ENCODE measurements at regions not wholly inside any gene's neighbourhood (a gene's known extent, or its start where the extent isn't known, plus 50 kb on each side); places are given as distances from the start of the nearest gene placed in this dataset.

GRCh38 chr10:128316925-128317324 lies 190.7 kb upstream of the MKI67 start:
- peaks cover 2% of the 10 kb centered on the region for H3K27me3 ChIP-seq (ENCODE audit: insufficient read depth, low read depth, low read length)
- H4K20me1 ChIP-seq (ENCODE audit: insufficient read depth) = no peaks in the 10 kb centered on the region
- no peak overlapping the region for H3K27ac ChIP-seq (ENCODE audit: low read length)
- H3K4me2 ChIP-seq (ENCODE audit: low read length) = no peak overlapping the region
- H3K9ac ChIP-seq (ENCODE audit: low read length) = no peak overlapping the region
- no peaks in the 10 kb centered on the region for H3K79me2 ChIP-seq (replicated peaks; ENCODE audit: insufficient read depth, low read length)
- no peaks in the 10 kb centered on the region for H3F3A ChIP-seq (ENCODE audit: insufficient read depth, low read length, poor library complexity, severe bottlenecking)
- no peak overlapping the region for H2AFZ ChIP-seq (ENCODE audit: low read depth, low read length)
- no peaks in the 10 kb centered on the region for H3K9me2 ChIP-seq (ENCODE audit: insufficient read depth, low read length)
- no peak for TF ChIP-seq TAF1 (IDR thresholded peaks at IDR 0.05; ENCODE audit: low read depth)
- TF ChIP-seq, protein P1, sequence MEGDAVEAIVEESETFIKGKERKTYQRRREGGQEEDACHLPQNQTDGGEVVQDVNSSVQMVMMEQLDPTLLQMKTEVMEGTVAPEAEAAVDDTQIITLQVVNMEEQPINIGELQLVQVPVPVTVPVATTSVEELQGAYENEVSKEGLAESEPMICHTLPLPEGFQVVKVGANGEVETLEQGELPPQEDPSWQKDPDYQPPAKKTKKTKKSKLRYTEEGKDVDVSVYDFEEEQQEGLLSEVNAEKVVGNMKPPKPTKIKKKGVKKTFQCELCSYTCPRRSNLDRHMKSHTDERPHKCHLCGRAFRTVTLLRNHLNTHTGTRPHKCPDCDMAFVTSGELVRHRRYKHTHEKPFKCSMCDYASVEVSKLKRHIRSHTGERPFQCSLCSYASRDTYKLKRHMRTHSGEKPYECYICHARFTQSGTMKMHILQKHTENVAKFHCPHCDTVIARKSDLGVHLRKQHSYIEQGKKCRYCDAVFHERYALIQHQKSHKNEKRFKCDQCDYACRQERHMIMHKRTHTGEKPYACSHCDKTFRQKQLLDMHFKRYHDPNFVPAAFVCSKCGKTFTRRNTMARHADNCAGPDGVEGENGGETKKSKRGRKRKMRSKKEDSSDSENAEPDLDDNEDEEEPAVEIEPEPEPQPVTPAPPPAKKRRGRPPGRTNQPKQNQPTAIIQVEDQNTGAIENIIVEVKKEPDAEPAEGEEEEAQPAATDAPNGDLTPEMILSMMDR (IDR thresholded peaks at IDR 0.05; ENCODE audit: poor library complexity, severe bottlenecking) = no peak
- no peaks in the 10 kb centered on the region for H3K36me3 ChIP-seq (ENCODE audit: insufficient read depth, low read length)
- no peaks in the 10 kb centered on the region for H3K9me3 ChIP-seq (ENCODE audit: low read length)
- no peak overlapping the region for H3K4me3 ChIP-seq (ENCODE audit: low read length)

- H3K4me2 ChIP-seq (ENCODE audit: low read length) = no peak overlapping the region
- H3K36me3 ChIP-seq (ENCODE audit: insufficient read depth, low read length) = no peaks in the 10 kb centered on the region
- H3K9me2 ChIP-seq (ENCODE audit: insufficient read depth, low read length) = no peaks in the 10 kb centered on the region
- H3K9ac ChIP-seq (ENCODE audit: low read length) = no peak overlapping the region
- no peaks in the 10 kb centered on the region for H3K9me3 ChIP-seq (ENCODE audit: low read length)
- H3F3A ChIP-seq (ENCODE audit: insufficient read depth, low read length, poor library complexity, severe bottlenecking) = no peaks in the 10 kb centered on the region
- H3K4me3 ChIP-seq (ENCODE audit: low read length) = no peak overlapping the region
- H3K27me3 ChIP-seq (ENCODE audit: insufficient read depth, low read depth, low read length) = no peaks in the 10 kb centered on the region
- H4K20me1 ChIP-seq (ENCODE audit: insufficient read depth) = no peaks in the 10 kb centered on the region
- TF ChIP-seq TAF1 (IDR thresholded peaks at IDR 0.05; ENCODE audit: low read depth) (no peak), EZH2 (IDR thresholded peaks at IDR 0.05; ENCODE audit: borderline replicate concordance, insufficient read depth, low read length, poor library complexity, severe bottlenecking) (no peak), REST (IDR thresholded peaks at IDR 0.05; ENCODE audit: borderline replicate concordance) (no peak), EP300 (conservative IDR thresholded peaks at IDR 0.05; ENCODE audit: poor library complexity, severe bottlenecking) (no peak), POLR2AphosphoS5 (IDR thresholded peaks at IDR 0.05) (no peak), MXI1 (conservative IDR thresholded peaks at IDR 0.05; ENCODE audit: poor library complexity, severe bottlenecking) (no peak)
- H3K27ac ChIP-seq (ENCODE audit: low read length) = no peak overlapping the region
- no peak overlapping the region for H2AFZ ChIP-seq (ENCODE audit: low read depth, low read length)
- no peaks in the 10 kb centered on the region for H3K79me2 ChIP-seq (replicated peaks; ENCODE audit: insufficient read depth, low read length)
These were observed 192.1 kb upstream of the MKI67 start for GRCh38 chr10:128318366-128318765.

GRCh38 chr10:128318913-128319312 lies 192.7 kb upstream of the MKI67 start:
- no peak overlapping the region for H3K4me3 ChIP-seq (ENCODE audit: low read length)
- H3K9me3 ChIP-seq (ENCODE audit: low read length) = no peaks in the 10 kb centered on the region
- TF ChIP-seq SMC3 (conservative IDR thresholded peaks at IDR 0.05; ENCODE audit: poor library complexity) = no peak
- TF ChIP-seq MXI1 (conservative IDR thresholded peaks at IDR 0.05; ENCODE audit: poor library complexity, severe bottlenecking) = no peak
- TF ChIP-seq REST (IDR thresholded peaks at IDR 0.05; ENCODE audit: borderline replicate concordance) = no peak
- no peak for TF ChIP-seq POLR2AphosphoS5 (IDR thresholded peaks at IDR 0.05)
- TF ChIP-seq TAF1 (IDR thresholded peaks at IDR 0.05; ENCODE audit: low read depth) = no peak
- no peak for TF ChIP-seq EP300 (conservative IDR thresholded peaks at IDR 0.05; ENCODE audit: poor library complexity, severe bottlenecking)
- no peak for TF ChIP-seq EZH2 (IDR thresholded peaks at IDR 0.05; ENCODE audit: borderline replicate concordance, insufficient read depth, low read length, poor library complexity, severe bottlenecking)
- TF ChIP-seq, protein P1 (IDR thresholded peaks at IDR 0.05; ENCODE audit: poor library complexity, severe bottlenecking) = no peak
- TF ChIP-seq RAD21 (conservative IDR thresholded peaks at IDR 0.05) = no peak

More at GRCh38 chr10:128318913-128319312, 192.7 kb upstream of the MKI67 start:
- no peak overlapping the region for H3K9ac ChIP-seq (ENCODE audit: low read length)
- H4K20me1 ChIP-seq (ENCODE audit: insufficient read depth) = no peaks in the 10 kb centered on the region
- no peaks in the 10 kb centered on the region for H3K36me3 ChIP-seq (ENCODE audit: insufficient read depth, low read length)
- H3K79me2 ChIP-seq (replicated peaks; ENCODE audit: insufficient read depth, low read length) = no peaks in the 10 kb centered on the region
- no peaks in the 10 kb centered on the region for H3K27me3 ChIP-seq (ENCODE audit: insufficient read depth, low read depth, low read length)
- no peak overlapping the region for H2AFZ ChIP-seq (ENCODE audit: low read depth, low read length)
- no peak overlapping the region for H3K27ac ChIP-seq (ENCODE audit: low read length)
- H3K9me2 ChIP-seq (ENCODE audit: insufficient read depth, low read length) = no peaks in the 10 kb centered on the region
- H3F3A ChIP-seq (ENCODE audit: insufficient read depth, low read length, poor library complexity, severe bottlenecking) = no peaks in the 10 kb centered on the region
- H3K4me2 ChIP-seq (ENCODE audit: low read length) = no peak overlapping the region
